NCI-H446 (cell line): ENCODE measurements at regions not wholly inside any gene's neighbourhood (a gene's known extent, or its start where the extent isn't known, plus 50 kb on each side); places are given as distances from the start of the nearest gene placed in this dataset.
A peak's percentile ranks its signal among the peaks of the same experiment; 100 is the strongest.

Experiments
- DNase-seq, 2 experiments: peaks; one replicate each; lab custom pipeline; 2025; lab: John Stamatoyannopoulos, UW

DNA sequence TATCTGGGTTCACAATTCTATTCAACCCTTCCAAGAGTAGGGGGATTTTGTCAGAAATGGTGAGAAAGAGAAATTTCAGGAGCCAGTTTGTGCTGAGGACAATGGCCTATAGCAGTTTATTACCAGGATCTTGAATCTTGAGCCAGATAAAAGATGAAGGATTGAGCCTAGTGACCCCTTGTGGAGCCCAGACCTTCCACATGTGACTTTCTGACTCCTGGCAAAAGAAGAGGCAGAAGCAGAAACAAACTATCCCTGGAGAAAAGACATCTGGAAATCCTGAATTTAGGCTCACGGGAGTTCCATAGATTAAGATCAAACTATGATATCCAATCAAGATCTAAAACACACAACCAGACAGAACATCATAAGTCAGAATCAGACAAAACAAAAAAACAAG is 60.9 kb upstream of the CHRM2 start:
- DNase-seq = no peak

DNA sequence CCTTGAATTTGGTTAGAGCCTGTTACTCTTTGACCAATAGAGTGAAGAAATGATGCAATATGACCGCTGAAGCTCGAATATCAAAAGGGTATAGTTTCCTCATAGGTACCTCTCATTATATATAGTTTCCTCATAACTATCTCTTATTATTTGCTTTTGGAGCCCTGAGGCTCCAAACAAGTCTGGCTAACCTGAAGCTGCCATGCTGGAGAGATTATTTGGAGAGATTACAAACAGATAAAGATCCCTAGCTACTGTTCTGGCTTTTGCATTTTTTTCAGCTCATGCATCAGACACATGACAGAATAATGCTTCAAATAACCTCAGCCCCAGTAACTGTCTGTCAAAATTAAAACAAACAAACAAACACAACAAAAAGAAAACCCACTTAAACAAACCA is 65.4 kb upstream of the CHRM2 start:
- DNase-seq = no peak

DNA sequence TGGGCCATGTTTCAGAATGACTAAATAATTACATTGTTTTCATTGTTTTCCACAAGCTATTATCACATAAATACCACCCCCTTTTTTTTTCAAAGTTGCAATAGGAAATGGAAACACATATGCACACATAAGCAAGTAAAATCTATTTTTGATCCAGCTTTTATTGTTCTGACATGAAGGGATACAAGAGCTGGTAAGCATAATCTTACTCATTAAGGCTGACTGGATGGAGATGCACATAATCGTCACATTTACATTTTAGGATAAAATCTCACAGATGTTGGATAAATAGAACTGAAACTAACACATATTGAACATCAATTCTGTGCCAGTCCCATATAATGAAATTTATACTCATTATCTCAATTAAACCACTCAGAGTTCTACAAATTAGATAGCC is 84.5 kb upstream of the CHRM2 start:
- DNase-seq = no peak

GRCh38 chr7:136741941-136742340 is 126.5 kb upstream of the CHRM2 start:
- no peak for DNase-seq

DNA sequence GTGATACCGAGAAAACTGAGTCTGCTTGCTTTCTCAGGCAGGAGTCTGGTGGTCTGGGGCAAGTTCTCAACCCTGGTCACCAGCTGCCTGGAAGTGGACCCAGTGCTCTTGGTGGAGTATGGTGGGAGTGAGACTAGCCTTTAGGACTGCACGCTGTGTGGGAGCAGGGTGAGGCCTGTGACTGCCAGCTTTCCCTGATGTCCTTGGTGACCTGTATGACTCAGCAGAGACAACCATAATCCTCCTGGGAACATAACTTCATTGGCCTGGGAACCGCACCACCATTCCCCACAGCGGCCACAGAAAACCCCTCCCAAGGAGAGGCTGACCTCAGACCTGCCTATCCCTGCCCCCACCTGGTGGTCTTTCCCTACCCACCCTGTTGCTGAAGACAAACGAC is 139.5 kb upstream of the CHRM2 start:
- DNase-seq = no peak

- DNase-seq = no peak
Measured at GRCh38 chr7:136726460-136726859, 142.0 kb upstream of the CHRM2 start.

DNA sequence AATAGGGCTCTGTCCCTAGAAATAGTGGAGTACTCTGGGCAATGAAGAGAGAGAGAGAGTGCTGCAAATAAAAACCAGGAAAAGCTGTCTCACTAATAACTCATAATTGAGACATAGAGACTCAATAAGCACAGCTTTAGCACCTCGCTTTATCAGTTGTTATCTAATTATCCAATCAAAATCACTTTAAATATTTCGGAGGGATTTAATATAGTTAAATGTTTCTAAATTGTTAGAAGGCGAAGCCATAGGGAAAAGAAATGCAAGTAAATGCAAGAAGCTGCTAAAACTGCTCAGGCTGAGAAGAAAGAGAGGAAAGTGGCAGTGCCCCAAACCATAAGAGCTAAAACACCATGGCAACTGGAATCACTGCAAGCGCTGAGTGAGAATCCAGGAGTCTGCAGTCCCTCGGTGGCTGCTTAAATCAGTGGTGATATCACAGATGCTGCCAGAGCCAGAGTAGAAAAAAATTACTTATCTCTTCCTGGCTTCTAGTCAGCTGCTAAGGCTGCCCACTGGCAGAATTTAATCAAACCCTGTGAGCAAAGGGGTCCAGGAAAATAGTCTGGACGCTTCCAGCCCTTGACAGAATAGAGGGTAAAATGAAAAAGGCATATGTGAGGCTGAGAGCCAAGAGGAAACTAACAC is 150.4 kb upstream of the CHRM2 start:
- DNase-seq = no peak

DNA sequence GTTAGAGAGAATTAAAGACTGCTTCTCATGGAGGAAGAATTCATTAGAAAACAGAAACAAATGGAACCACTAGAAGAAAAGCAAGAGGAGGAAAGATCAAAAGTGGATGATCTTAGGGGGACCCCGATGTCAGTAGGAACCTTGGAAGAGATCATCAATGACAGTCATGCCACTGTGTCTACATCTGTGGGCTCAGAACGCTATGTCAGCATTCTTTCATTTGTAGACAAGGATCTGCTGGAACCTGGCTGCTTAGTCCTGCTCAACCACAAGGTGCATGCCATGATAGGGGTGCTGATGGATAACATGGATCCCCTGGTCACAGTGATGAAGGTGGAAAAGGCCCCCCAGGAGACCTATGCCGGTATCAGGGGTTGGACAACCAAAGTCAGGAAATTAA is 154.4 kb upstream of the CHRM2 start:
- DNase-seq = no peak

DNA sequence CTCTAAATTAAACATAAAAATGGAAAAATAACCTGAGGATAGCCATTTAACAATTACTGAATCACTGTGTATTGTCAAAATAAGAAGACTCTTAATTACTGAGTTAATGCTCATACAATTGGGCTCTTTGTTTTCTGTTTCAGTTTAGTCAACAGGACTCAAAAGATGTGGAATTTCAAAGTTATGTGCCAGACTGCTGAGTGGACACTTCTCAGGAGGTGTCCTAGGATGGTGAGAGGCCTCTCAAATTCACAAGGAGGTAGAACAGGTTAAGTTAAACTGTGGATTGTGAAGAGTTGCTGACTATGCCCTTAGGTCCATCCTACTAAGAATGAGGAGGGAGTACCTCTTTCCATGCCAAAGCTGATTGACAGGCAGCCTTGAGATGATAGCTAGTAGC is 157.7 kb upstream of the CHRM2 start:
- DNase-seq = no peak

DNA sequence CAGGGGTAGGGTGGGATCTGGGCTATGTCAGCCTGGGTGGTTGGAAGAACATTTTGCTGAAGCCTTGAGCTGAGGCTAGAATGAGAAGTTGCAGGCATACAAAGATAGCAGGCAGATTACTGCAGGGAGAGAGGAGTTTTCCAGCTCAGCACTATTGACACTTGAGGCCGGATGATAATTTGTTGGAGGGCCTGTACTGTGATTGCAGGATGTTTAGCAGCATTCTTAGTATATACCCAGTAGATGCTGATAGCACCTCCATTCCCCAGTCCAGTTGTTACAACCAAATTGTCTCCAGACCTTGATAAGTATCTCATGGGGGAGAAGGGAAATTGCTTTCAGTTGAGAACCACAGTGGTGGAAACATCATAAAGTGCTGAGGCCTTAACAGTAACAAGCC is 158.6 kb upstream of the CHRM2 start:
- no peak for DNase-seq

DNA sequence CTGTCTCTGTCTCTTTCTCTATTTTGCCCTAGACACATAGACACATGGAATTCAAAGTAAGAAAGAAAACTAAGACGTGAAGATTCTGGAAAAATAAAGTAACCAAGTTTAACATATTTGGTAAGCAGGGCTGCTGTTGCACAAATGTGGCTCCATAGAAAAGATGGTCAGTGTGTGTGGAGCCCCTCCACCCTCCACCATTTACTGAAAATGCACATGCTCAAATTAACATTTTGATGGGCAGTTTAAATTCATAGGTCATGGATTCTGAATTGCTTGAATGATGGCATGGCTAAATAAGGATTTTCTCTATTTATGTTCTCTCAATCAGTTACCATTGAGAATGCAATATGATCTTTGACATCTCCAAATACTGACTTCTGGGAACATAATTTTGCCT is 165.5 kb upstream of the CHRM2 start:
- DNase-seq = no peak

- no peak for DNase-seq
Measured at GRCh38 chr7:136698977-136699376, 169.5 kb upstream of the CHRM2 start.

DNA sequence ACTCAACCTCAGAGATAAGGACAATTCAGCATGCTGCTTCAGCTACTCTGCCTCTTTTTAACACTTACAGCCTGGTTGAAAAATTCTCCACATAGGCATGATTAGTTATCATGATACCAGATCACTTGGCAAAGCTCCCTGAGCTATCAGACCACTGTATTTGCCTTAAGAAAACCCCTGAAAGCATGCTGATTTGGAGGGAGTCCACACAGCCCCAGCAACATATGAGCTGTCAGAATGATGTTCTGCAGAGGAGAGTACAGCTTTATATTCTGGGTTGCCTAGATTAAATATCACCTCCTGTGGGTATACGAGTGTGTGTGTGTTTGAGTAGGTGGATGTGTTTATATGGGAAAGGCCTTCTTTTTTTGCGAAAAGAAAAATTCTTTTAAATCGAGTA is 170.2 kb upstream of the CHRM2 start:
- DNase-seq = no peak

- DNase-seq = no peak
Measured at GRCh38 chr7:136697271-136697670, 171.2 kb upstream of the CHRM2 start.

GRCh38 chr7:136693166-136694119 is 175.0 kb upstream of the CHRM2 start:
- DNase-seq = no peak

DNA sequence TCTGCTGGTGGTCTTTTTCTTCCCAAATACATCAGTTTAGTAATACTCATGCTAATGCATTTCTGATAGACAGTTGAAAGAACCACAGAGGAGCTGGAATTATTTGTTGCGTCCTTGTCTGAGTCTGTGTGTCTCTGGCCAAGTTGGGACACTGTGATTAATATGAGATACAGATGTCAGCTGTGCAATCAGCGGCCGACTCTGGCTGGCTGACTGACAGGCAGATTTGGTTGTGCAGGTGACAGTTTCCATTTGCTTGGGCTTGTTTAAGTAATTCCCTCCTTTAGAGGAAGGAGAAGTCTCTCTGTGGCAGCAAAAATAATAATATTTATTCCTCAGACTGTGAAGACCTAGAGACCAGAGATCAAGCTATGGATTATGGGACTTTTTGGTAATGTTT is 176.2 kb upstream of the CHRM2 start:
- no peak for DNase-seq

GRCh38 chr7:136688601-136689000 is 179.9 kb upstream of the CHRM2 start:
- DNase-seq = no peak

GRCh38 chr7:136687693-136688322 is 180.6 kb upstream of the CHRM2 start:
- peak in 1 of 2 experiments; percentile 22 for DNase-seq

GRCh38 chr7:136685501-136686173 is 182.8 kb upstream of the CHRM2 start:
- DNase-seq = no peak

GRCh38 chr7:136677471-136678365 is 190.7 kb upstream of the CHRM2 start:
- DNase-seq = no peak

DNA sequence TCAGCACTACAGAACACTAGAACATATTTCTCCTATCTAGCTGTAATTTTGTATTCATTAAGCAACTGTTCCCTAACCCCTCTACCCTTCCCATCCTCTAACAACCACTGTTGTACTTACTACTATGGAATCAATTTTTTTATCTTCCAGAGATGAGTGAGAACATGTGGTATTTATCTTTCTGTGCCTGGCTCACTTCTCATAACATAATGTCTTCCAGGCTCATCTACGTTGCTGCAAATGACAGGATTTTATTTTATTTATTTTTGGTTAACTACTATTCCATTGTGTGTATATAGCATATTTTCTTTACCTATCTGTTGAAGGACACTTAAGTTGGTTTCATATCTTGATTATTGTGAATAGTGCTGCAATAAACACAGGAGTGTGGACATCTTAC is 200.9 kb upstream of the CHRM2 start:
- DNase-seq = no peak
